ENCODE measurements at regions not wholly inside any gene's neighbourhood (a gene's known extent, or its start where the extent isn't known, plus 50 kb on each side); places are given as distances from the start of the nearest gene placed in this dataset.

DNA sequence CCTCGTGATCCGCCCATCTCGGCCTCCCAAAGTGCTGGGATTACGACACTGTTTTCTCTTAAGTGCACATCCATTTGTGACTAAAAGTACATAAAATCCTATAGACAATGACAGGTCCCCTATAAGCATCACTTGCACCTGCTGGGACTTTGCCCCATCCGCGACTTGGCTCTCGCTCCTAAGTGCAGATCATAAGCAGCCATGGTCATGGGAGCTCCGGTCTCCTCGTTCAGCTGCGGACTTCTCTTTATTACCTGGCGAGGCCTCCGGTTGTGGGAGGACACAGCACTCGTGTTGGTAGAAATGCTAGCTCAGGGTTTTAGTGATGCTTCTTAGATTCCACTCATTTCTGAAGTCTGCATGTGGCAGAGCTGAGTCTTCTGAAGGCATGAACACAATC is 92.7 kb upstream of the ST6GAL2 start:
- DNase-seq = no peak
- 95% methylated on average over 13 of the region's 13 CpGs for WGBS, 2 donors
- no peaks in the 10 kb centered on the region for H3K9me3 ChIP-seq (ENCODE audit: control insufficient read depth in 4 of 4, insufficient read depth in 3 of 4, low read length in 3 of 4)
- TF ChIP-seq, protein P1, sequence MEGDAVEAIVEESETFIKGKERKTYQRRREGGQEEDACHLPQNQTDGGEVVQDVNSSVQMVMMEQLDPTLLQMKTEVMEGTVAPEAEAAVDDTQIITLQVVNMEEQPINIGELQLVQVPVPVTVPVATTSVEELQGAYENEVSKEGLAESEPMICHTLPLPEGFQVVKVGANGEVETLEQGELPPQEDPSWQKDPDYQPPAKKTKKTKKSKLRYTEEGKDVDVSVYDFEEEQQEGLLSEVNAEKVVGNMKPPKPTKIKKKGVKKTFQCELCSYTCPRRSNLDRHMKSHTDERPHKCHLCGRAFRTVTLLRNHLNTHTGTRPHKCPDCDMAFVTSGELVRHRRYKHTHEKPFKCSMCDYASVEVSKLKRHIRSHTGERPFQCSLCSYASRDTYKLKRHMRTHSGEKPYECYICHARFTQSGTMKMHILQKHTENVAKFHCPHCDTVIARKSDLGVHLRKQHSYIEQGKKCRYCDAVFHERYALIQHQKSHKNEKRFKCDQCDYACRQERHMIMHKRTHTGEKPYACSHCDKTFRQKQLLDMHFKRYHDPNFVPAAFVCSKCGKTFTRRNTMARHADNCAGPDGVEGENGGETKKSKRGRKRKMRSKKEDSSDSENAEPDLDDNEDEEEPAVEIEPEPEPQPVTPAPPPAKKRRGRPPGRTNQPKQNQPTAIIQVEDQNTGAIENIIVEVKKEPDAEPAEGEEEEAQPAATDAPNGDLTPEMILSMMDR (IDR thresholded peaks at IDR 0.05; ENCODE audit: control extremely low read depth, extremely low read depth) = no peak
- no peak overlapping the region for H3K27ac ChIP-seq (ENCODE audit: low read depth in 1 of 2, low read length in 1 of 2)
- peaks cover 0 to 4% (median 0%) of the 10 kb centered on the region in 5 donors for H3K4me1 ChIP-seq (ENCODE audit: control insufficient read depth in 5 of 5, insufficient read depth in 5 of 5, low read length in 5 of 5)
- ATAC-seq (ENCODE audit: insufficient read depth, low FRiP score) = no peak
- no peak overlapping the region for H3K9ac ChIP-seq (ENCODE audit: insufficient read depth in 1 of 2, low read length in 2 of 2)
- H3K36me3 ChIP-seq (ENCODE audit: control insufficient read depth in 4 of 4, insufficient read depth in 4 of 4, low read length in 4 of 4) = no peaks in the 10 kb centered on the region
- no peak overlapping the region for H3K4me3 ChIP-seq
- H3K27me3 ChIP-seq (ENCODE audit: control insufficient read depth in 3 of 3, insufficient read depth in 3 of 3, low read length in 2 of 3) = no peaks in the 10 kb centered on the region

DNA sequence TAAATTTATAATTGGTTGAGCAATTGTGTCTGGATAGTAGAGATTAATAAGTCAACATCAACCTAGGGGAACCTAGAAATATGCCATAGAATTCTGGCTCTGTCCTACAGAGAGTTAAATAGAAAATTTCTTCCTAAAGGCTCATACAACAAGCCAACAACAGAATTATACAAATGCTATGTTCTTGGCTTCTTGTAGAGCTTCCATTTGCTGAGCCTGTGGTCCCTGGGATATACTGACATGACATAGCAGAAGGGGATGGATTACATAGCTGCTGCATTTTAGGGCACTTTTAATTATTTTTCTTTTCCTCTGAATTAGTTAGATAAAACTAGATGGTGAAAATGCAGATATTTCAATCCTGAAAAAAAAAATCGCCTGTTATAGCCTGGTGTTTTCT is 95.5 kb upstream of the ST6GAL2 start:
- ATAC-seq (ENCODE audit: insufficient read depth, low FRiP score) (no peak), DNase-seq (no peak)
- no peaks in the 10 kb centered on the region for H3K27me3 ChIP-seq (ENCODE audit: control insufficient read depth in 3 of 3, insufficient read depth in 3 of 3, low read length in 2 of 3)
- H3K9ac ChIP-seq (ENCODE audit: insufficient read depth in 1 of 2, low read length in 2 of 2) = no peak overlapping the region
- H3K9me3 ChIP-seq (ENCODE audit: control insufficient read depth in 4 of 4, insufficient read depth in 3 of 4, low read length in 3 of 4) = no peaks in the 10 kb centered on the region
- no peak overlapping the region for H3K27ac ChIP-seq (ENCODE audit: low read depth in 1 of 2, low read length in 1 of 2)
- H3K36me3 ChIP-seq (ENCODE audit: control insufficient read depth in 4 of 4, insufficient read depth in 4 of 4, low read length in 4 of 4) = no peaks in the 10 kb centered on the region
- peaks cover 0 to 4% (median 0%) of the 10 kb centered on the region in 5 donors for H3K4me1 ChIP-seq (ENCODE audit: control insufficient read depth in 5 of 5, insufficient read depth in 5 of 5, low read length in 5 of 5)
- TF ChIP-seq, protein P1 (IDR thresholded peaks at IDR 0.05; ENCODE audit: control extremely low read depth, extremely low read depth) = no peak
- no peak overlapping the region for H3K4me3 ChIP-seq
- WGBS, 2 donors = 78 to 85% methylated on average over 1 of the region's 1 CpG

DNA sequence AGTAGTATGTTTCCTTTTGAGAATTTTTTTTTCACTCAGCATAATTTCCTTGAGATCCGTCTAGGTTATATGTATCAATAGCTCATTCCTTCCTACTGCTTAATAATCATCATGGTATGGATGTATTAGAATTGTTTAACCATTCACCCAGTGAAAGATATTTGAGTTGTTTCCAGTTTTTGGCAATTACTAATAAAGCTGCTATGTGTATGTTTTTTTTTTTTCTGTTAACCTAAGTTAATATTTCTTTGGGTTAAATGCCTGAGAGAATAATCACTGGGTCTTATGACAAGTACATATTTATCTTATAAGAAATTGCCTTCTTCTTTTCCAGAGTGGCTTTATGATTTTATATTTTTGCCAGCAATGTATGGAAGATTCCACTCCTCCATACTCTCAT is 96.4 kb upstream of the ST6GAL2 start:
- no peaks in the 10 kb centered on the region for H3K9me3 ChIP-seq (ENCODE audit: control insufficient read depth in 4 of 4, insufficient read depth in 3 of 4, low read length in 3 of 4)
- no peak overlapping the region for H3K9ac ChIP-seq (ENCODE audit: insufficient read depth in 1 of 2, low read length in 2 of 2)
- no peaks in the 10 kb centered on the region for H3K27me3 ChIP-seq (ENCODE audit: control insufficient read depth in 3 of 3, insufficient read depth in 3 of 3, low read length in 2 of 3)
- no peaks in the 10 kb centered on the region for H3K36me3 ChIP-seq (ENCODE audit: control insufficient read depth in 4 of 4, insufficient read depth in 4 of 4, low read length in 4 of 4)
- H3K4me1 ChIP-seq (ENCODE audit: control insufficient read depth in 5 of 5, insufficient read depth in 5 of 5, low read length in 5 of 5) = peaks cover 0 to 4% (median 0%) of the 10 kb centered on the region in 5 donors
- H3K27ac ChIP-seq (ENCODE audit: low read depth in 1 of 2, low read length in 1 of 2) = no peak overlapping the region
- WGBS, 2 donors = 85 to 87% methylated on average over 1 of the region's 1 CpG
- DNase-seq (no peak), ATAC-seq (ENCODE audit: insufficient read depth, low FRiP score) (no peak)
- no peak overlapping the region for H3K4me3 ChIP-seq
- TF ChIP-seq, protein P1 (IDR thresholded peaks at IDR 0.05; ENCODE audit: control extremely low read depth, extremely low read depth) = no peak

DNA sequence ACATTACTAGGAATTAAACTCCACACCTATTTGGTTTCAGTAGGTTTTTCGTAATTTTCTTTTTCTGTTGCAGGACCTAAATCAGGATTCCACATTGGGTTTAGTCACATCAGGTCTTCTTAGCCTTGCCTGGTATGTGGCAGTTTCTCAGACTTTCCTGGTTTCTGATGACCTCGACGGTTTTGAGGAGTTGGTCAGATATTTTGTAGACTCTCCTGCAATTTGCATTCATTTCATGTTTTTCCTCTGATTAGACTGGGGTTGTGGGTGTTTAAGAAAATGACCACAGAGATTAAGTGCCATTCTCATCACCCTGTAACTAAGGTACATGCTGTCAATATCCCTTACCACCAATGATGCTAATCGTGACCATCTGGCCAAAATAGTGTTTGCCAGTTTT is 97.3 kb upstream of the ST6GAL2 start:
- Histone ChIP-seq H3K27ac (ENCODE audit: low read depth in 1 of 2, low read length in 1 of 2) (no peak overlapping the region), H3K27me3 (ENCODE audit: control insufficient read depth in 3 of 3, insufficient read depth in 3 of 3, low read length in 2 of 3) (no peaks in the 10 kb centered on the region), H3K9ac (ENCODE audit: insufficient read depth in 1 of 2, low read length in 2 of 2) (no peak overlapping the region), H3K4me1 (ENCODE audit: control insufficient read depth in 5 of 5, insufficient read depth in 5 of 5, low read length in 5 of 5) (no peaks in the 10 kb centered on the region), H3K36me3 (ENCODE audit: control insufficient read depth in 4 of 4, insufficient read depth in 4 of 4, low read length in 4 of 4) (no peaks in the 10 kb centered on the region), H3K9me3 (ENCODE audit: control insufficient read depth in 4 of 4, insufficient read depth in 3 of 4, low read length in 3 of 4) (no peaks in the 10 kb centered on the region), H3K4me3 (no peak overlapping the region)
- DNase-seq (no peak), ATAC-seq (ENCODE audit: insufficient read depth, low FRiP score) (no peak)
- WGBS, 2 donors = 87 to 94% methylated on average over 4 of the region's 4 CpGs
- TF ChIP-seq, protein P1 (IDR thresholded peaks at IDR 0.05; ENCODE audit: control extremely low read depth, extremely low read depth) = no peak
